Naive thymus-derived CD4-positive, alpha-beta T cell (primary cell): ENCODE measurements at regions not wholly inside any gene's neighbourhood (a gene's known extent, or its start where the extent isn't known, plus 50 kb on each side); places are given as distances from the start of the nearest gene placed in this dataset.

Source experiments
- ATAC-seq: fragments of 150-1000 bp; cut with Tn5 transposase; 2 replicates; pipeline ENCODE4 v1.10.0; 2021; ENCODE audit warnings: mild to moderate bottlenecking, moderate library complexity
- CTCF ChIA-PET: fragments of 350-600 bp; sonication (Branson Sonifier 250); formaldehyde crosslinking; loops from one replicate; lab custom pipeline; 2021; ENCODE audit warnings: antibody characterized with exemption; lab: Charles Lee
- POLR2A ChIA-PET: fragments of 350-600 bp; sonication (Branson Sonifier 250); formaldehyde crosslinking; loops from one replicate; lab custom pipeline; 2021; ENCODE audit warnings: antibody characterized with exemption, inconsistent platforms; lab: Charles Lee
- DNase-seq, 9 donors: peaks; one replicate each; pipeline versions ENCODE4 v3.0.0 to v3.0.0-alpha.2; 2020 to 2022; ENCODE audit warnings: mixed read lengths in 1 of 9
- H3K27ac ChIP-seq: one replicate; pipeline ENCODE4 v1.7.0; 2013; ENCODE audit warnings: mild to moderate bottlenecking, low read depth, low read length, moderate library complexity
- H3K27me3 ChIP-seq, 2 donors: one replicate each; pipeline ENCODE4 v1.7.0; 2013; ENCODE audit warnings: low read length in 2 of 2, mild to moderate bottlenecking in 2 of 2, moderate library complexity in 2 of 2; ENCODE audit not compliant: control insufficient read depth in 2 of 2, insufficient read depth in 2 of 2
- H3K36me3 ChIP-seq, 3 experiments: 1 replicate in 2 of 3; 2 replicates in 1 of 3; pipeline ENCODE4 v1.7.0; 2013; ENCODE audit warnings: low read length in 3 of 3, mild to moderate bottlenecking in 3 of 3, moderate library complexity in 1 of 3; ENCODE audit not compliant: insufficient read depth in 3 of 3, control insufficient read depth in 2 of 3
- H3K4me1 ChIP-seq, 2 donors: one replicate each; pipeline ENCODE4 v1.7.0; 2013; ENCODE audit warnings: low read length in 2 of 2, mild to moderate bottlenecking in 2 of 2, moderate library complexity in 1 of 2; ENCODE audit not compliant: control insufficient read depth in 2 of 2, insufficient read depth in 2 of 2
- H3K4me3 ChIP-seq: 2 replicates; pipeline ENCODE4 v1.7.0; 2013; ENCODE audit warnings: mild to moderate bottlenecking, low read length
- H3K9me3 ChIP-seq, 3 experiments: 1 replicate in 2 of 3; 2 replicates in 1 of 3; pipeline ENCODE4 v1.7.0; 2013; ENCODE audit warnings: low read length in 3 of 3; ENCODE audit not compliant: control insufficient read depth in 2 of 3
- H3K27ac Mint-ChIP-seq, 9 donors: one replicate each; pipeline ENCODE4 v1.8.0; 2020 to 2022; ENCODE audit warnings: mixed read lengths in 9 of 9, mild to moderate bottlenecking in 8 of 9, moderate library complexity in 5 of 9, inconsistent platforms in 2 of 9
- H3K27me3 Mint-ChIP-seq, 5 donors: one replicate each; pipeline ENCODE4 v1.8.0; 2021 to 2022; ENCODE audit warnings: mixed read lengths in 5 of 5, mild to moderate bottlenecking in 1 of 5
- H3K36me3 Mint-ChIP-seq, 5 donors: one replicate each; pipeline ENCODE4 v1.8.0; 2020 to 2022; ENCODE audit warnings: mixed read lengths in 5 of 5, mild to moderate bottlenecking in 3 of 5, inconsistent platforms in 1 of 5
- H3K4me1 Mint-ChIP-seq, 7 donors: one replicate each; pipeline ENCODE4 v1.8.0; 2020 to 2022; ENCODE audit warnings: mixed read lengths in 7 of 7, mild to moderate bottlenecking in 3 of 7, inconsistent platforms in 1 of 7
- H3K4me3 Mint-ChIP-seq, 10 donors: one replicate each; pipeline ENCODE4 v1.8.0; 2020 to 2022; ENCODE audit warnings: mild to moderate bottlenecking in 10 of 10, mixed read lengths in 10 of 10, moderate library complexity in 6 of 10, inconsistent platforms in 2 of 10
- H3K9me3 Mint-ChIP-seq, 11 donors: one replicate each; pipeline ENCODE4 v1.8.0; 2020 to 2022; ENCODE audit warnings: mixed read lengths in 11 of 11, mild to moderate bottlenecking in 4 of 11, inconsistent platforms in 1 of 11, moderate library complexity in 1 of 11
- intact Hi-C, 2 donors: fragments of 100-400 bp; cut with micrococcal nuclease; formaldehyde crosslinking; loops; one replicate each; pipeline ENCODE4 v1.15.1; 2023

GRCh38 chr4:1488357-1488756 lies 82.1 kb upstream of the NKX1-1 start:
- H3K4me3 Mint-ChIP-seq, result no peak overlapping the region
- no peaks in the 10 kb centered on the region for H3K4me1 ChIP-seq
- DNase-seq, result no peak
- H3K27ac ChIP-seq, result no peak overlapping the region
- H3K27me3 Mint-ChIP-seq, result peaks cover 4 to 25% (median 22%) of the 10 kb centered on the region in 5 donors
- intact Hi-C loops, result no loop called here
- peaks cover 0 to 21% (median 12%) of the 10 kb centered on the region in 3 experiments for H3K9me3 ChIP-seq
- no peak for ATAC-seq
- H3K27me3 ChIP-seq, result no peaks in the 10 kb centered on the region
- peaks cover 19 to 40% (median 30%) of the 10 kb centered on the region in 11 donors for H3K9me3 Mint-ChIP-seq
- no peak overlapping the region for H3K27ac Mint-ChIP-seq
- CTCF ChIA-PET, result no interaction called here
- H3K4me1 Mint-ChIP-seq, result no peaks in the 10 kb centered on the region
- POLR2A ChIA-PET, result no interaction called here
- no peak overlapping the region for H3K4me3 ChIP-seq
- H3K36me3 Mint-ChIP-seq, result peaks cover 0 to 19% (median 6%) of the 10 kb centered on the region in 5 donors
- no peaks in the 10 kb centered on the region for H3K36me3 ChIP-seq

- Mint-ChIP-seq H3K36me3 (peaks cover 0 to 19% (median 6%) of the 10 kb centered on the region in 5 donors), H3K27ac (no peak overlapping the region), H3K9me3 (peaks cover 19 to 46% (median 34%) of the 10 kb centered on the region in 11 donors), H3K27me3 (peaks cover 7 to 29% (median 22%) of the 10 kb centered on the region in 5 donors), H3K4me3 (no peak overlapping the region), H3K4me1 (no peaks in the 10 kb centered on the region)
- ChIA-PET POLR2A (no interaction called here), CTCF (no interaction called here)
- DNase-seq (no peak), ATAC-seq (no peak)
- Histone ChIP-seq H3K27me3 (no peaks in the 10 kb centered on the region), H3K36me3 (no peaks in the 10 kb centered on the region), H3K4me3 (no peak overlapping the region), H3K9me3 (peaks cover 0 to 21% (median 12%) of the 10 kb centered on the region in 3 experiments), H3K4me1 (no peaks in the 10 kb centered on the region), H3K27ac (no peak overlapping the region)
- intact Hi-C loops, result no loop called here
Measured at GRCh38 chr4:1487761-1488160, 81.5 kb upstream of the NKX1-1 start.

GRCh38 chr4:1487106-1487505 lies 80.9 kb upstream of the NKX1-1 start:
- CTCF ChIA-PET, result no interaction called here
- Mint-ChIP-seq H3K27me3 (peaks cover 7 to 29% (median 16%) of the 10 kb centered on the region in 5 donors), H3K4me3 (no peak overlapping the region), H3K9me3 (peaks cover 19 to 49% (median 34%) of the 10 kb centered on the region in 11 donors), H3K36me3 (peaks cover 0 to 19% (median 6%) of the 10 kb centered on the region in 5 donors), H3K4me1 (no peaks in the 10 kb centered on the region), H3K27ac (no peak overlapping the region)
- POLR2A ChIA-PET, result no interaction called here
- H3K27me3 ChIP-seq, result no peaks in the 10 kb centered on the region
- no peak overlapping the region for H3K27ac ChIP-seq
- no peak overlapping the region for H3K4me3 ChIP-seq
- ATAC-seq (no peak), DNase-seq (no peak)
- H3K36me3 ChIP-seq, result no peaks in the 10 kb centered on the region
- no peaks in the 10 kb centered on the region for H3K4me1 ChIP-seq
- peaks cover 0 to 21% (median 12%) of the 10 kb centered on the region in 3 experiments for H3K9me3 ChIP-seq
- intact Hi-C loops, result no loop called here

- H3K27ac Mint-ChIP-seq, result no peak overlapping the region
- H3K4me3 ChIP-seq, result no peak overlapping the region
- ATAC-seq (no peak), DNase-seq (no peak)
- CTCF ChIA-PET, result interaction anchor here (0.6 kb wide), 1 partner anchor 1756 kb away, joined by 4 read pairs; no protein-coding TSS in a partner anchor
- H3K4me1 ChIP-seq, result no peaks in the 10 kb centered on the region
- H3K9me3 ChIP-seq, result peaks cover 0 to 29% (median 12%) of the 10 kb centered on the region in 3 experiments
- peaks cover 7 to 34% (median 13%) of the 10 kb centered on the region in 5 donors for H3K27me3 Mint-ChIP-seq
- no peak overlapping the region for H3K4me3 Mint-ChIP-seq
- no peaks in the 10 kb centered on the region for H3K4me1 Mint-ChIP-seq
- H3K36me3 ChIP-seq, result no peaks in the 10 kb centered on the region
- peaks cover 0 to 19% (median 6%) of the 10 kb centered on the region in 5 donors for H3K36me3 Mint-ChIP-seq
- H3K27ac ChIP-seq, result no peak overlapping the region
- intact Hi-C loops, result no loop called here
- no peaks in the 10 kb centered on the region for H3K27me3 ChIP-seq
- POLR2A ChIA-PET, result no interaction called here
- peaks cover 19 to 68% (median 38%) of the 10 kb centered on the region in 11 donors for H3K9me3 Mint-ChIP-seq
Measured at GRCh38 chr4:1485280-1485679, 79.0 kb upstream of the NKX1-1 start.

GRCh38 chr4:1480720-1481119 lies 74.5 kb upstream of the NKX1-1 start:
- H3K4me3 ChIP-seq, result no peak overlapping the region
- H3K4me1 ChIP-seq, result no peaks in the 10 kb centered on the region
- H3K9me3 Mint-ChIP-seq, result peaks cover 9 to 65% (median 30%) of the 10 kb centered on the region in 11 donors
- H3K36me3 ChIP-seq, result no peaks in the 10 kb centered on the region
- H3K4me1 Mint-ChIP-seq, result no peaks in the 10 kb centered on the region
- H3K27ac Mint-ChIP-seq, result no peak overlapping the region
- peaks cover 0 to 12% (median 0%) of the 10 kb centered on the region in 5 donors for H3K36me3 Mint-ChIP-seq
- no peak overlapping the region for H3K27ac ChIP-seq
- peaks cover 7 to 38% (median 13%) of the 10 kb centered on the region in 5 donors for H3K27me3 Mint-ChIP-seq
- ChIA-PET CTCF (no interaction called here), POLR2A (no interaction called here)
- ATAC-seq, result no peak
- H3K4me3 Mint-ChIP-seq, result no peak overlapping the region
- DNase-seq, result no peak
- intact Hi-C loops, result no loop called here
- H3K9me3 ChIP-seq, result peaks cover 0 to 27% (median 12%) of the 10 kb centered on the region in 3 experiments
- no peaks in the 10 kb centered on the region for H3K27me3 ChIP-seq

GRCh38 chr4:1479454-1479853 lies 73.2 kb upstream of the NKX1-1 start:
- H3K4me1 ChIP-seq, result no peaks in the 10 kb centered on the region
- ATAC-seq (no peak), DNase-seq (no peak)
- Mint-ChIP-seq H3K9me3 (peaks cover 8 to 53% (median 20%) of the 10 kb centered on the region in 11 donors), H3K4me1 (no peaks in the 10 kb centered on the region), H3K27me3 (peaks cover 7 to 34% (median 17%) of the 10 kb centered on the region in 5 donors), H3K36me3 (peaks cover 0 to 5% (median 0%) of the 10 kb centered on the region in 5 donors), H3K27ac (no peak overlapping the region), H3K4me3 (no peak overlapping the region)
- ChIA-PET POLR2A (no interaction called here), CTCF (no interaction called here)
- no peaks in the 10 kb centered on the region for H3K27me3 ChIP-seq
- H3K27ac ChIP-seq, result no peak overlapping the region
- H3K36me3 ChIP-seq, result no peaks in the 10 kb centered on the region
- intact Hi-C loops, result no loop called here
- no peak overlapping the region for H3K4me3 ChIP-seq
- peaks cover 0 to 16% (median 0%) of the 10 kb centered on the region in 3 experiments for H3K9me3 ChIP-seq

- DNase-seq, result no peak
- H3K36me3 ChIP-seq, result no peaks in the 10 kb centered on the region
- POLR2A ChIA-PET, result no interaction called here
- Mint-ChIP-seq H3K4me3 (no peak overlapping the region), H3K27me3 (peaks cover 6 to 30% (median 17%) of the 10 kb centered on the region in 5 donors), H3K4me1 (no peaks in the 10 kb centered on the region), H3K27ac (no peak overlapping the region), H3K36me3 (peaks cover 0 to 5% (median 0%) of the 10 kb centered on the region in 5 donors), H3K9me3 (peaks cover 5 to 47% (median 19%) of the 10 kb centered on the region in 11 donors)
- no peak overlapping the region for H3K27ac ChIP-seq
- intact Hi-C loops, result no loop called here
- no peak overlapping the region for H3K4me3 ChIP-seq
- H3K27me3 ChIP-seq, result no peaks in the 10 kb centered on the region
- no peaks in the 10 kb centered on the region for H3K4me1 ChIP-seq
- peaks cover 0 to 16% (median 0%) of the 10 kb centered on the region in 3 experiments for H3K9me3 ChIP-seq
- ATAC-seq, result no peak
- CTCF ChIA-PET, result no interaction called here
Measured at GRCh38 chr4:1478766-1479355, 72.6 kb upstream of the NKX1-1 start.
